Uterus (tissue), 3 donors: ENCODE measurements at regions not wholly inside any gene's neighbourhood (a gene's known extent, or its start where the extent isn't known, plus 50 kb on each side); places are given as distances from the start of the nearest gene placed in this dataset.

Experiments used
- DNase-seq, 2 donors: peaks; one replicate each; pipeline ENCODE4 v3.0.0-alpha.2; 2019 to 2020
- H3K27ac ChIP-seq, 2 donors: fragments of 200-600 bp; sonication (generic); 1 replicate in 1 of 2; 2 replicates in 1 of 2; pipeline ENCODE4 v1.5.1; 2016 to 2018
- H3K27me3 ChIP-seq, 2 donors: fragments of 200-600 bp; sonication (generic); one replicate each; pipeline ENCODE4 v1.5.1; 2018 to 2019; ENCODE audit warnings: control low read depth in 1 of 2
- H3K36me3 ChIP-seq, 2 donors: fragments of 200-600 bp; sonication (generic); one replicate each; pipeline ENCODE4 v1.5.1; 2019; ENCODE audit warnings: control low read depth in 1 of 2
- H3K4me1 ChIP-seq, 2 donors: fragments of 200-600 bp; sonication (generic); one replicate each; pipeline ENCODE4 v1.5.1; 2018 to 2019; ENCODE audit warnings: control low read depth in 1 of 2
- H3K4me3 ChIP-seq, 2 donors: fragments of 200-600 bp; sonication (generic); 1 replicate in 1 of 2; 2 replicates in 1 of 2; pipeline ENCODE4 v1.5.1; 2018 to 2019; ENCODE audit warnings: mild to moderate bottlenecking in 1 of 2
- H3K9me3 ChIP-seq, 2 donors: fragments of 200-600 bp; sonication (generic); one replicate each; pipeline ENCODE4 v1.5.1; 2019; ENCODE audit warnings: control low read depth in 1 of 2
- CTCF ChIP-seq, 4 experiments: fragments of 200-600 bp in 2 of 4; fragments of 450-650 bp in 2 of 4; sonication (generic) in 2 of 4; IDR thresholded peaks; one replicate each; pipeline ENCODE4 v1.5.1; 2016 to 2019; ENCODE audit warnings: antibody characterized with exemption in 4 of 4, mild to moderate bottlenecking in 2 of 4, moderate library complexity in 1 of 4
- POLR2A ChIP-seq, 2 donors: fragments of 450-650 bp; IDR thresholded peaks; one replicate each; pipeline ENCODE4 v1.6.1; 2016; ENCODE audit warnings: antibody characterized with exemption in 2 of 2, mild to moderate bottlenecking in 1 of 2, moderate library complexity in 1 of 2
- intact Hi-C: fragments of 100-400 bp; cut with DNase I; formaldehyde crosslinking; loops from one replicate; pipeline ENCODE4 v1.15.1; 2023; ENCODE audit warnings: low total_unique reads
- donor health status: DM: yes; HTN: yes; CAD: no.

- no peaks in the 10 kb centered on the region for H3K27me3 ChIP-seq
- no peak for DNase-seq
- intact Hi-C loops = no loop called here
- TF ChIP-seq POLR2A (IDR thresholded peaks at IDR 0.05) (no peak), CTCF (IDR thresholded peaks at IDR 0.05) (no peak)
- H3K36me3 ChIP-seq = no peaks in the 10 kb centered on the region
- no peaks in the 10 kb centered on the region for H3K9me3 ChIP-seq
- no peak overlapping the region for H3K4me3 ChIP-seq
- H3K4me1 ChIP-seq = peaks cover 0 to 1% of the 10 kb centered on the region in 2 donors
- H3K27ac ChIP-seq = no peak overlapping the region
These were observed 182.3 kb downstream of the MACROH2A1 start for GRCh38 chr5:135216471-135217343.

- Histone ChIP-seq H3K27me3 (no peaks in the 10 kb centered on the region), H3K4me1 (peaks cover 0 to 6% of the 10 kb centered on the region in 2 donors), H3K9me3 (no peaks in the 10 kb centered on the region), H3K36me3 (no peaks in the 10 kb centered on the region), H3K4me3 (no peak overlapping the region), H3K27ac (no peak overlapping the region)
- DNase-seq = no peak
- no peak for TF ChIP-seq POLR2A (IDR thresholded peaks at IDR 0.05)
- no peak for TF ChIP-seq CTCF (IDR thresholded peaks at IDR 0.05)
- intact Hi-C loops = no loop called here
These were observed 181.8 kb upstream of the PITX1 start for GRCh38 chr5:135215617-135216470.

- peaks cover 0 to 6% of the 10 kb centered on the region in 2 donors for H3K4me1 ChIP-seq
- no peak overlapping the region for H3K4me3 ChIP-seq
- H3K27me3 ChIP-seq = no peaks in the 10 kb centered on the region
- no peak overlapping the region for H3K27ac ChIP-seq
- H3K9me3 ChIP-seq = no peaks in the 10 kb centered on the region
- no peak for DNase-seq
- no peak for TF ChIP-seq CTCF (IDR thresholded peaks at IDR 0.05)
- no peak for TF ChIP-seq POLR2A (IDR thresholded peaks at IDR 0.05)
- H3K36me3 ChIP-seq = no peaks in the 10 kb centered on the region
- intact Hi-C loops = no loop called here
These were observed 181.0 kb upstream of the PITX1 start for GRCh38 chr5:135214897-135215616.

- Histone ChIP-seq H3K4me1 (peaks cover 0 to 6% of the 10 kb centered on the region in 2 donors), H3K27me3 (no peaks in the 10 kb centered on the region), H3K27ac (no peak overlapping the region), H3K36me3 (no peaks in the 10 kb centered on the region), H3K4me3 (no peak overlapping the region), H3K9me3 (no peaks in the 10 kb centered on the region)
- intact Hi-C loops = no loop called here
- no peak for DNase-seq
- TF ChIP-seq POLR2A (IDR thresholded peaks at IDR 0.05) = no peak
- no peak for TF ChIP-seq CTCF (IDR thresholded peaks at IDR 0.05)
These were observed 179.6 kb upstream of the PITX1 start for GRCh38 chr5:135213466-135214239.
